OCI-LY1 (cell line): ENCODE measurements at regions not wholly inside any gene's neighbourhood (a gene's known extent, or its start where the extent isn't known, plus 50 kb on each side); places are given as distances from the start of the nearest gene placed in this dataset.

Experiments
- CTCF ChIP-seq: fragments of 200-600 bp; sonication (generic), shearing (Covaris generic); IDR thresholded peaks from 2 replicates; pipeline ENCODE4 v1.5.1; 2017; ENCODE audit warnings: mild to moderate bottlenecking, antibody characterized with exemption, low read length, moderate library complexity, mixed read lengths
- EZH2 ChIP-seq: fragments of 200-600 bp; sonication (generic), shearing (Covaris generic); IDR thresholded peaks from 2 replicates; pipeline ENCODE4 v1.8.0; 2017; ENCODE audit warnings: borderline replicate concordance, mixed run types, mild to moderate bottlenecking, antibody characterized with exemption, low read length, moderate library complexity, mixed read lengths

GRCh38 chrX:122184791-122185190 is 999.3 kb upstream of the GRIA3 start:
- TF ChIP-seq CTCF (no peak), EZH2 (no peak)
